ENCODE measurements at regions not wholly inside any gene's neighbourhood (a gene's known extent, or its start where the extent isn't known, plus 50 kb on each side); places are given as distances from the start of the nearest gene placed in this dataset.

- no peak overlapping the region for H3K4me2 ChIP-seq (ENCODE audit: insufficient read depth, low read length, poor library complexity, severe bottlenecking)
- no peak overlapping the region for H2BK15ac ChIP-seq (ENCODE audit: low read length)
- no peak overlapping the region for H2BK5ac ChIP-seq (ENCODE audit: low read length)
- H3K18ac ChIP-seq (ENCODE audit: low read length) = no peak overlapping the region
- no peak for DNase-seq (ENCODE audit: low spot score)
- WGBS, 2 donors (ENCODE audit: extremely low coverage in 2 of 2, insufficient read length in 2 of 2, insufficient replicate concordance in 1 of 2) = no CpG with 5 or more reads among the region's 12 CpGs
- H3K14ac ChIP-seq (ENCODE audit: low read length) = no peak overlapping the region
- no peaks in the 10 kb centered on the region for H3K27me3 ChIP-seq (ENCODE audit: control insufficient read depth in 3 of 3, insufficient read depth in 3 of 3, low read depth in 1 of 3, low read length in 3 of 3)
- no peak overlapping the region for H3K23ac ChIP-seq (ENCODE audit: low read depth, low read length, poor library complexity)
- H3K9ac ChIP-seq (ENCODE audit: low read depth, low read length, poor library complexity) = no peak overlapping the region
- peak overlapping the region in 1 of 2 donors; percentile 42 for H3K4me3 ChIP-seq (ENCODE audit: low read length in 2 of 2)
- H3K4ac ChIP-seq (ENCODE audit: low read length) = no peak overlapping the region
- H3K9me3 ChIP-seq (replicated peaks in 1 of 2; ENCODE audit: control insufficient read depth in 2 of 2, insufficient read depth in 1 of 2, low read depth in 1 of 2, low read length in 2 of 2) = peaks cover 19 to 33% of the 10 kb centered on the region in 2 donors
- no peak overlapping the region for H2AFZ ChIP-seq (ENCODE audit: low read length)
- H2AK5ac ChIP-seq (ENCODE audit: low read depth, low read length) = no peak overlapping the region
- H3K27ac ChIP-seq (replicated peaks; ENCODE audit: low read length) = no peak overlapping the region
- no peak overlapping the region for H2BK120ac ChIP-seq (ENCODE audit: low read depth, low read length)
- peaks cover 3% of the 10 kb centered on the region for H3K79me1 ChIP-seq (ENCODE audit: low read depth, low read length)
- H4K91ac ChIP-seq (ENCODE audit: low read depth, low read length, poor library complexity) = no peak overlapping the region
- H4K8ac ChIP-seq (ENCODE audit: low read depth, low read length) = no peak overlapping the region
- no peak overlapping the region for H2BK12ac ChIP-seq (ENCODE audit: low read length)
- peaks cover 0 to 2% of the 10 kb centered on the region in 2 donors for H3K4me1 ChIP-seq (ENCODE audit: control insufficient read depth in 2 of 2, insufficient read depth in 1 of 2, low read depth in 1 of 2, low read length in 2 of 2)
- peaks cover 0 to 4% of the 10 kb centered on the region in 2 donors for H3K36me3 ChIP-seq (replicated peaks in 1 of 2; ENCODE audit: control insufficient read depth in 2 of 2, insufficient read depth in 2 of 2, low read length in 2 of 2)
Measured at GRCh38 chr11:70790671-70791300, 392.5 kb downstream of the CTTN start.

- H3K4me3 ChIP-seq (ENCODE audit: low read length in 2 of 2) = no peak overlapping the region
- no peak overlapping the region for H4K8ac ChIP-seq (ENCODE audit: low read depth, low read length)
- H3K4me2 ChIP-seq (ENCODE audit: insufficient read depth, low read length, poor library complexity, severe bottlenecking) = no peak overlapping the region
- no peak overlapping the region for H2BK5ac ChIP-seq (ENCODE audit: low read length)
- peaks cover 0 to 4% of the 10 kb centered on the region in 2 donors for H3K4me1 ChIP-seq (ENCODE audit: control insufficient read depth in 2 of 2, insufficient read depth in 1 of 2, low read depth in 1 of 2, low read length in 2 of 2)
- no peak overlapping the region for H3K4ac ChIP-seq (ENCODE audit: low read length)
- no peaks in the 10 kb centered on the region for H3K36me3 ChIP-seq (replicated peaks in 1 of 2; ENCODE audit: control insufficient read depth in 2 of 2, insufficient read depth in 2 of 2, low read length in 2 of 2)
- no peaks in the 10 kb centered on the region for H3K79me1 ChIP-seq (ENCODE audit: low read depth, low read length)
- peaks cover 9 to 23% of the 10 kb centered on the region in 2 donors for H3K9me3 ChIP-seq (replicated peaks in 1 of 2; ENCODE audit: control insufficient read depth in 2 of 2, insufficient read depth in 1 of 2, low read depth in 1 of 2, low read length in 2 of 2)
- H4K91ac ChIP-seq (ENCODE audit: low read depth, low read length, poor library complexity) = no peak overlapping the region
- H3K9ac ChIP-seq (ENCODE audit: low read depth, low read length, poor library complexity) = no peak overlapping the region
- no peak overlapping the region for H2AK5ac ChIP-seq (ENCODE audit: low read depth, low read length)
- no peak overlapping the region for H3K18ac ChIP-seq (ENCODE audit: low read length)
- H3K27ac ChIP-seq (replicated peaks; ENCODE audit: low read length) = no peak overlapping the region
- H3K14ac ChIP-seq (ENCODE audit: low read length) = no peak overlapping the region
- H2BK120ac ChIP-seq (ENCODE audit: low read depth, low read length) = no peak overlapping the region
- no peak overlapping the region for H2BK12ac ChIP-seq (ENCODE audit: low read length)
- no peaks in the 10 kb centered on the region for H3K27me3 ChIP-seq (ENCODE audit: control insufficient read depth in 3 of 3, insufficient read depth in 3 of 3, low read depth in 1 of 3, low read length in 3 of 3)
- no peak overlapping the region for H2BK15ac ChIP-seq (ENCODE audit: low read length)
- no CpG with 5 or more reads among the region's 8 CpGs for WGBS, 2 donors (ENCODE audit: extremely low coverage in 2 of 2, insufficient read length in 2 of 2, insufficient replicate concordance in 1 of 2)
- DNase-seq (ENCODE audit: low spot score) = no peak
- H3K23ac ChIP-seq (ENCODE audit: low read depth, low read length, poor library complexity) = no peak overlapping the region
- peak overlapping the region; percentile 27 for H2AFZ ChIP-seq (ENCODE audit: low read length)
Measured at GRCh38 chr11:70796648-70797227, 398.4 kb downstream of the CTTN start.

GRCh38 chr11:70798296-70798695 lies 400.0 kb downstream of the CTTN start:
- peaks cover 0 to 4% of the 10 kb centered on the region in 2 donors for H3K4me1 ChIP-seq (ENCODE audit: control insufficient read depth in 2 of 2, insufficient read depth in 1 of 2, low read depth in 1 of 2, low read length in 2 of 2)
- no peak overlapping the region for H3K4me3 ChIP-seq (ENCODE audit: low read length in 2 of 2)
- H3K27ac ChIP-seq (replicated peaks; ENCODE audit: low read length) = no peak overlapping the region
- peak overlapping the region; percentile 53 for H3K18ac ChIP-seq (ENCODE audit: low read length)
- H3K36me3 ChIP-seq (replicated peaks in 1 of 2; ENCODE audit: control insufficient read depth in 2 of 2, insufficient read depth in 2 of 2, low read length in 2 of 2) = no peaks in the 10 kb centered on the region
- H3K9me3 ChIP-seq (replicated peaks in 1 of 2; ENCODE audit: control insufficient read depth in 2 of 2, insufficient read depth in 1 of 2, low read depth in 1 of 2, low read length in 2 of 2) = peaks cover 7 to 16% of the 10 kb centered on the region in 2 donors
- peak overlapping the region; percentile 41 for H3K4ac ChIP-seq (ENCODE audit: low read length)
- H4K8ac ChIP-seq (ENCODE audit: low read depth, low read length) = peak overlapping the region; percentile 23
- peak overlapping the region; percentile 77 for H3K14ac ChIP-seq (ENCODE audit: low read length)
- no CpG with 5 or more reads among the region's 26 CpGs for WGBS, 2 donors (ENCODE audit: extremely low coverage in 2 of 2, insufficient read length in 2 of 2, insufficient replicate concordance in 1 of 2)
- no peaks in the 10 kb centered on the region for H3K79me1 ChIP-seq (ENCODE audit: low read depth, low read length)
- no peak overlapping the region for H4K91ac ChIP-seq (ENCODE audit: low read depth, low read length, poor library complexity)
- H2BK120ac ChIP-seq (ENCODE audit: low read depth, low read length) = no peak overlapping the region
- no peak overlapping the region for H3K23ac ChIP-seq (ENCODE audit: low read depth, low read length, poor library complexity)
- H2BK15ac ChIP-seq (ENCODE audit: low read length) = no peak overlapping the region
- H3K9ac ChIP-seq (ENCODE audit: low read depth, low read length, poor library complexity) = no peak overlapping the region
- H2AFZ ChIP-seq (ENCODE audit: low read length) = no peak overlapping the region
- no peak for DNase-seq (ENCODE audit: low spot score)
- H3K4me2 ChIP-seq (ENCODE audit: insufficient read depth, low read length, poor library complexity, severe bottlenecking) = no peak overlapping the region
- peak overlapping the region; percentile 38 for H2AK5ac ChIP-seq (ENCODE audit: low read depth, low read length)
- H2BK5ac ChIP-seq (ENCODE audit: low read length) = no peak overlapping the region
- H2BK12ac ChIP-seq (ENCODE audit: low read length) = peak overlapping the region; percentile 67
- H3K27me3 ChIP-seq (ENCODE audit: control insufficient read depth in 3 of 3, insufficient read depth in 3 of 3, low read depth in 1 of 3, low read length in 3 of 3) = no peaks in the 10 kb centered on the region

- H3K18ac ChIP-seq (ENCODE audit: low read length) = no peak overlapping the region
- H3K4ac ChIP-seq (ENCODE audit: low read length) = no peak overlapping the region
- peaks cover 0 to 4% of the 10 kb centered on the region in 2 donors for H3K4me1 ChIP-seq (ENCODE audit: control insufficient read depth in 2 of 2, insufficient read depth in 1 of 2, low read depth in 1 of 2, low read length in 2 of 2)
- H3K4me3 ChIP-seq (ENCODE audit: low read length in 2 of 2) = no peak overlapping the region
- H3K27me3 ChIP-seq (ENCODE audit: control insufficient read depth in 3 of 3, insufficient read depth in 3 of 3, low read depth in 1 of 3, low read length in 3 of 3) = no peaks in the 10 kb centered on the region
- H2BK15ac ChIP-seq (ENCODE audit: low read length) = no peak overlapping the region
- no peak overlapping the region for H3K9ac ChIP-seq (ENCODE audit: low read depth, low read length, poor library complexity)
- H2BK12ac ChIP-seq (ENCODE audit: low read length) = no peak overlapping the region
- peaks cover 7 to 8% of the 10 kb centered on the region in 2 donors for H3K9me3 ChIP-seq (replicated peaks in 1 of 2; ENCODE audit: control insufficient read depth in 2 of 2, insufficient read depth in 1 of 2, low read depth in 1 of 2, low read length in 2 of 2)
- no peaks in the 10 kb centered on the region for H3K36me3 ChIP-seq (replicated peaks in 1 of 2; ENCODE audit: control insufficient read depth in 2 of 2, insufficient read depth in 2 of 2, low read length in 2 of 2)
- H2BK120ac ChIP-seq (ENCODE audit: low read depth, low read length) = no peak overlapping the region
- no CpG with 5 or more reads among the region's 6 CpGs for WGBS, 2 donors (ENCODE audit: extremely low coverage in 2 of 2, insufficient read length in 2 of 2, insufficient replicate concordance in 1 of 2)
- H3K14ac ChIP-seq (ENCODE audit: low read length) = no peak overlapping the region
- H3K4me2 ChIP-seq (ENCODE audit: insufficient read depth, low read length, poor library complexity, severe bottlenecking) = no peak overlapping the region
- no peak overlapping the region for H2AFZ ChIP-seq (ENCODE audit: low read length)
- H3K79me1 ChIP-seq (ENCODE audit: low read depth, low read length) = no peaks in the 10 kb centered on the region
- no peak overlapping the region for H4K8ac ChIP-seq (ENCODE audit: low read depth, low read length)
- no peak overlapping the region for H4K91ac ChIP-seq (ENCODE audit: low read depth, low read length, poor library complexity)
- DNase-seq (ENCODE audit: low spot score) = no peak
- H3K27ac ChIP-seq (replicated peaks; ENCODE audit: low read length) = no peak overlapping the region
- no peak overlapping the region for H2BK5ac ChIP-seq (ENCODE audit: low read length)
- H3K23ac ChIP-seq (ENCODE audit: low read depth, low read length, poor library complexity) = no peak overlapping the region
- no peak overlapping the region for H2AK5ac ChIP-seq (ENCODE audit: low read depth, low read length)
Measured at GRCh38 chr11:70799386-70799785, 401.1 kb downstream of the CTTN start.
